Islet of Langerhans (tissue), 1 donor: ENCODE measurements at regions not wholly inside any gene's neighbourhood (a gene's known extent, or its start where the extent isn't known, plus 50 kb on each side); places are given as distances from the start of the nearest gene placed in this dataset.
"Not testable (repeated sequence)": the region's sequence is repeated elsewhere in the genome, so short reads cannot be mapped to it uniquely, and the experiment has no call there.

ENCODE experiments used
- FAIRE-seq: peaks from one replicate; lab custom pipeline; 2011; peaks lifted over from hg19 to GRCh38; lab: Jason Lieb, UNC

DNA sequence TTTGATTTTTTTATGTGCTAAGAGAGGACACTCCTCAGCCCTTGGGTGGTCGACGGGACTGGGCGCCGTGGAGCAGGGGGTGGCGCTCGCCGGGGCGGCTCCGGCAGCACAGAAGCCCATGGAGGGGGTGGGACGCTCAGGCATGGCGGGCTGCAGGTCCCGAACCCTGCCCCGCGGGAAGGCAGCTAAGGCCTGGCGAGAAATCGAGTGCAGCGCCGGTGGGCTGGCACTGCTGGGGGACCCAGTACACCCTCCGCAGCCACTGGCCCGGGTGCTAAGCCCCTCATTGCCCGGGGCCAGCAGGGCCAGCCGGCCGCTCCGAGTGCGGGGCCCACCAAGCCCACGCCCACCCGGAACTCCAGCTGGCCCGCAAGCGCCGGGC, 669.7 kb upstream of the CTNND2 start:
- FAIRE-seq = not testable (repeated sequence)

- FAIRE-seq = no peak
Observed at GRCh38 chr5:12570688-12571087, 666.4 kb upstream of the CTNND2 start.

DNA sequence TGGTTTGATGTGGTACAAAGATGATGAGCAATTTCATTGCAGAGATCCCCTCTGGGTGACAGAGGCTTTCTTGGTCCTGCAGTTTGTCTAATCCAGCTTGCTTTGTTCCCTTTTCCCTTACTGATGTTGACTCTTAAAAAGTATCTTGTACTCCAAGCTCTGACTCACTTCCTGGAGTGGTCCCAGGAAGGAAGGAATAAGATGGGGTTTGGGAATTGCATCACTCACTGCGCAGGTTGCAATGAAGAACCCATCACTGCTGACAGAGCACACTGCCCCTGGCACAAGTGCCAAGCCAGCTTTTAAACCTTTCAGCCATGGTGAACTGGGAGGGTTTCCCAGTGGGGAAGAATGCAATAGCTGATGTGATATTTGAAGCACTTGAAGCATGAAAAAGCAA, 662.2 kb upstream of the CTNND2 start:
- no peak for FAIRE-seq

DNA sequence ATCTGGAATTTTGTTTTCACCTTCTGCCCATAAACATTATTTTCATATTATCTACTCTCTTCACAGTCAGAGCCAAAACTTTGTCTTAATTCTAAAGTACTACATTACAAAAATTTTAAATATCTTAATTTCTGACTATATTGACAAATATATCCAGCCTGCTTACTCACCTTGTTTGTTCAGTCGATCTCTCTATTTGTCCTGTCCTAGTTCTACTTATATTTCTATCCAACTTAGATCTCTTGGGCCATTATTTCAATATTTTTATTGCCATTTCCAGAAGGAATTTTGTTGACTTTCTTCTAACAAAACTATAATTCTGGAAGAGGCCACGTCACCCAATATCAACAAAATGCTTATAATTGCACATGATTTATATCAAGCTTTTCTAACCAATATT, 652.8 kb upstream of the CTNND2 start:
- FAIRE-seq = no peak

- no peak for FAIRE-seq
Observed at GRCh38 chr5:12526113-12526512, 621.9 kb upstream of the CTNND2 start.

- no peak for FAIRE-seq
Observed at GRCh38 chr5:12522116-12522515, 617.9 kb upstream of the CTNND2 start.

DNA sequence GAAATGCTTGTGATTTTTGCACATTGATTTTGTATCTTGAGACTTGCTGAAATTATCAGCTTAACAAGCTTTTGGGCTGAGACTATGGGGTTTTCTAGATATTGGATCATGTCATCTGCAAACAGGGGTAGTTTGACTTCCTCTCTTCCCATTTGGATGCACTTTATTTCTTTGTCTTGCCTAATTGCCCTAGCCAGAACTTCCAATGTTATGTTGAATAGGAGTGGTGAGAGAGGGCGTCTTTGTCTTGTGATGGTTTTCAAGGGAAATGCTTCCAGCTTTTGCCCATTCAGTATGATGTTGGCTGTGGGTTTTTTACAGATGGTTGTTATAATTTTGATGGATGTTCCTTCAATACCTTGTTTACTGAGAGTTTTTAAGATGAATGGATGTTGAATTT, 600.7 kb upstream of the CTNND2 start:
- not testable (repeated sequence) for FAIRE-seq

- FAIRE-seq = no peak
Observed at GRCh38 chr5:12488161-12488560, 583.9 kb upstream of the CTNND2 start.

GRCh38 chr5:12480487-12480886, 576.2 kb upstream of the CTNND2 start:
- no peak for FAIRE-seq

DNA sequence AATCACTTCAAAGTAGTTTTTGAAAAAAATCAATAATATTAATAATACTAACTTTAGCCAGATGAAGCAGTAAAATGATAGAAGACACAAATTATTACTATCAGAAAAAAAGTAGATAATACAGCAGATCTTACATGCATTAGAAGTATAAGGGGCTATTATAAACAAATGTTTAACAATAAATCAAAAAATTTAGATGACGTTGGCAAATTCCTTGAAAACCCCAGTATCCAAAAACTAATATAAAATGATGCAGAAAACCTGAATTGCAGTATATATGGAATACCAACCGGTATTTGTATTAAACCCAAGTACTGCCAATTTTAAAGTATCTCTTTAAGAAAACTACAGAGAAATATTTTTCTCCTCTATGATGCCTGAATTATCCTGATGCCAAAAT, 573.3 kb upstream of the CTNND2 start:
- no peak for FAIRE-seq

GRCh38 chr5:12467799-12468198, 563.6 kb upstream of the CTNND2 start:
- FAIRE-seq = no peak

GRCh38 chr5:12460493-12461261, 556.4 kb upstream of the CTNND2 start:
- no peak for FAIRE-seq

DNA sequence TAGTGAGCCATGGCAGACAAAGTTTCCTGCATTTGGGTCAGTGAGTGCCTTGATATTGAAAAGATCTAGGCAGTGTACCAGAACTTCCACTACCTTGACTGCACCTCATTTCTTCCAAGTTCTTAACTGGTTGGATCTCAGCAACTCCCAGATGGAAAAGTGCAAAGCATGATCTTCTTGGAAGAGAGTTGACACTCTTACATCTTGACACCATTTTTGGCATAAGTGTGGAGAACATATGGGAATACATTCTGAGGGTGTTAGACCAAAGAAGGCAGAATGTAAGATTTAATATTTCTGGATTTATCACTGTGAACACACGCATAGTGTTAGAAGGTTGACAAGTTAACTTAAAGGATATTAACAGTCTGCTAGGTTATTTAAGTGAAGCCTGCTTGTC, 555.1 kb upstream of the CTNND2 start:
- FAIRE-seq = no peak

- FAIRE-seq = no peak
Observed at GRCh38 chr5:12419075-12419474, 514.8 kb upstream of the CTNND2 start.

- FAIRE-seq = no peak
Observed at GRCh38 chr5:12413585-12413984, 509.3 kb upstream of the CTNND2 start.

DNA sequence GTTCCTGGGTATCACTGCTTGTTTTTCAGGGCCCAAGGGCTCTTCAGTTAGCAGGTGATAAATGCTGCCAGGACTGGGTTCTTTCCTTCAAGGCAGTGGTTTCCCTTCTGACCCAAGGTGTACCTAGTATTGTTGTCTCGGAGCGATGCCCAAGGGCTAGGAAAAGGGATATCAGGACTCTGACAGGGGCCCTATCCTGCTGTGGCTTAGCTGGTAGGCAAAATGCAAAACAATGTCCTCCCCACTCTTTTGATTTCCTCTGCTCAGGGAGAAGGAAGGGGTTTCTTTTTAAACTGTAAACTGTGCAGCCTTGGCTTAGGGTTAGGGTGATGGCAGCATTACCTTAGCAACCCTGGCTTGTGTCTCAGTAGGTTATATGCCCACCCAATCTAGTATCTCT, 508.8 kb upstream of the CTNND2 start:
- FAIRE-seq = no peak

DNA sequence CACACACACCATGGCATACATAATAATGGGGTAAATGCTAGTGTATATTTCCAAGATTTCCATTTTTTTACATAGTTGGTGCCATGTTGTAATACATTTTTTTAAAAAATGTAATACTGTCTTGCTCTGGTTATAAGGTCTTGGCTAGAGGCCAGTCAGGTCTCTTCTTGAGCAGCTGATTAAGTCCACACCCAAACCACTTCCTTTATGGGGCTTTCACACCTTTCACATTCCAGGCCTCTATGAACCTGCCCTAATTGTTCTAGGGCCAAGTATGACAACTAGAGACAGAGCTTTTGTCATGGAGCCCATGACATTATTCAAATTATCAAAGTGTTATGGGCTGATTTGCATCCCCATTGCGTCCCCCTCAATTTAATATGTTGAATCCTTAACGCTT, 495.6 kb upstream of the CTNND2 start:
- no peak for FAIRE-seq

- FAIRE-seq = no peak
Observed at GRCh38 chr5:12392246-12392645, 488.0 kb upstream of the CTNND2 start.

- no peak for FAIRE-seq
Observed at GRCh38 chr5:12385095-12385494, 480.8 kb upstream of the CTNND2 start.

DNA sequence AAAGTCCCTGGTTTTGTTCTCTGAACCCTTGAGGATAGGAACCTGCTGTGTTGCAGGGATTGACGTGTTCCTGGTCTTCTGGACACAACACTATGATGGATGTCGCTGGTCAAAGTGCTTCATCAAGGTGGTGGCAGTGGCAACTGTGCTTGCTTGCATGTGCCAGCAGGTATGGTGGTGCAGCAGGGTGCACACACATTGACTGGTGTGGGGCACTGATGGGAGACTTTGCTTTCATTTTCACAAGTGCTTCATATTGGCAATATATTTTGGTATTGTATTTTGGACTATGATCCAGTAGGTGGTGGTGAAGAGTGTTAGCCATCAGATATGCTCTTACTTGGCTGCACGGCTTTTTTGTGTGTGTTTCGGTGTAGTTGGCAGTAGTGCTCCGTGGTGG, 479.8 kb upstream of the CTNND2 start:
- no peak for FAIRE-seq

GRCh38 chr5:12367973-12368372, 463.7 kb upstream of the CTNND2 start:
- FAIRE-seq = no peak

- no peak for FAIRE-seq
Observed at GRCh38 chr5:12360218-12360617, 456.0 kb upstream of the CTNND2 start.

DNA sequence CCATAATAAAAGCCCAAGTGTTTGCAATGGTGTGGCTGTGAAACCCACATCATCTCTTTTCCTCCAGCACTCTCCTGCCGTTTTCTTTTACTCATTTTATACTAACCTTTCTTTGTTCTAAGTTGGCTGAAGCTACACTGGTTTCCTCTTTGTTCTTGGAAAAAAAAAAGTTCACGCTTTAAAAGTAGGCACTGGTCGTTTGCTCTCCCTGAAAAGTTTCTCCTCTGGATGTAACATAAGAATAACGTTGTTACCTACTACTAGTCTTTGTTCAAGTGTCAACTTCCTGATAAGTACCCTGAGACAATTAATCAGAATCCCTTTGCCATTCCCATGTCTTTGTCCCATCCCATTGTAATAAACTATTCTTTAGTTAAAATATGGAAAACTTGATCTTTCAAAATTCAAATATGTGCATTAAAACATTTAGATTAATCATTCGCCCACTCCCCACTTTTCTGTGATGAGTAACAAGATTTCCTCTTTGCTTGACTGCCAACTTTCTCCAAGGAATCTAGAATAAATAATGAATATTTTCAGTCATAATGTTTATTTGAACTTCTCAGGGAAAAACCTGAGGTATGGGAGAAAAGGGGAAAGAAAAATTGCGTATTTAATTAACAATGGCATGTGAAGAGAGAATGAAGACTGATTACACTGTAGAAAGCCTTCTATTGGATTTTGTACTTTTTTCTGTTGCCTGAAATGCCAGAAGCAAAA, 454.3 kb upstream of the CTNND2 start:
- FAIRE-seq = no peak

DNA sequence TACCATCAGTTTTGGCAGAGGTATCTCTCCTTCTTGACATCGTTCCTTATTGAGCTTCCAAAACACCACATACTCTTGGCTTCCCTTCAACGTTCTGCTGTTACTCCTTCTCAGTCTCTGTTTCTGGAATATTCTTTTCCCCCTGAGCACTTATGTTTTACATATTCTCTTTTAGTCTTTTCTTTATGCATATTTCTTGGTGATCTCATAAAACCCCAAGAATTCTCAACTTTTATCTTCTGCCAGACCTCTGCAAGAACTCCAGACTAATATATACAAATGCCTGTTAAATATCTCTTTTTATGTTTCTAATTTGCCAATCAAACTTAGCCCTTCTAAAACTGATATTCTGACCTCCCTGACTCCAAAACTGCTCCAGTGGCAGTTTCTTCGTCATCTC, 453.4 kb upstream of the CTNND2 start:
- no peak for FAIRE-seq
